Mucosa of stomach (tissue), 1 donor: ENCODE measurements at regions not wholly inside any gene's neighbourhood (a gene's known extent, or its start where the extent isn't known, plus 50 kb on each side); places are given as distances from the start of the nearest gene placed in this dataset.
"Not testable (repeated sequence)": the region's sequence is repeated elsewhere in the genome, so short reads cannot be mapped to it uniquely, and the experiment has no call there.

Source experiments
- H3K27me3 ChIP-seq: one replicate; pipeline ENCODE4 v1.7.0; 2013; ENCODE audit warnings: mild to moderate bottlenecking, low read length; ENCODE audit not compliant: control insufficient read depth, insufficient read depth
- H3K36me3 ChIP-seq: one replicate; pipeline ENCODE4 v1.7.0; 2013; ENCODE audit warnings: low read length; ENCODE audit not compliant: control insufficient read depth, insufficient read depth
- H3K4me1 ChIP-seq: one replicate; pipeline ENCODE4 v1.7.0; 2013; ENCODE audit warnings: mild to moderate bottlenecking, low read length; ENCODE audit not compliant: control insufficient read depth, insufficient read depth
- H3K4me3 ChIP-seq: one replicate; pipeline ENCODE4 v1.7.0; 2013; ENCODE audit warnings: low read length
- H3K9ac ChIP-seq: one replicate; pipeline ENCODE4 v1.7.0; 2013; ENCODE audit warnings: mild to moderate bottlenecking, low read length, moderate library complexity
- H3K9me3 ChIP-seq: one replicate; pipeline ENCODE4 v1.7.0; 2013; ENCODE audit warnings: mild to moderate bottlenecking, low read length, moderate library complexity; ENCODE audit not compliant: control insufficient read depth
- donor health status: Pancreatic carcinoma.

GRCh38 chr6:119738425-119738824, 388.9 kb upstream of the MAN1A1 start:
- H3K9ac ChIP-seq, result no peak overlapping the region
- no peak overlapping the region for H3K4me3 ChIP-seq
- H3K36me3 ChIP-seq, result no peaks in the 10 kb centered on the region
- H3K9me3 ChIP-seq, result no peaks in the 10 kb centered on the region
- no peaks in the 10 kb centered on the region for H3K4me1 ChIP-seq
- H3K27me3 ChIP-seq, result no peaks in the 10 kb centered on the region

- H3K9me3 ChIP-seq, result no peaks in the 10 kb centered on the region
- no peak overlapping the region for H3K9ac ChIP-seq
- no peaks in the 10 kb centered on the region for H3K27me3 ChIP-seq
- H3K4me3 ChIP-seq, result no peak overlapping the region
- H3K36me3 ChIP-seq, result no peaks in the 10 kb centered on the region
- H3K4me1 ChIP-seq, result no peaks in the 10 kb centered on the region
Observed at GRCh38 chr6:119736296-119737021, 386.9 kb upstream of the MAN1A1 start.

GRCh38 chr6:119735530-119735929, 386.0 kb upstream of the MAN1A1 start:
- H3K27me3 ChIP-seq, result no peaks in the 10 kb centered on the region
- H3K36me3 ChIP-seq, result no peaks in the 10 kb centered on the region
- H3K4me1 ChIP-seq, result no peaks in the 10 kb centered on the region
- H3K9me3 ChIP-seq, result no peaks in the 10 kb centered on the region
- no peak overlapping the region for H3K9ac ChIP-seq
- no peak overlapping the region for H3K4me3 ChIP-seq

- no peaks in the 10 kb centered on the region for H3K27me3 ChIP-seq
- no peak overlapping the region for H3K9ac ChIP-seq
Observed at GRCh38 chr6:119734227-119734626, 384.7 kb upstream of the MAN1A1 start.

GRCh38 chr6:119728935-119729334, 379.4 kb upstream of the MAN1A1 start:
- Histone ChIP-seq H3K4me3 (no peak overlapping the region), H3K27me3 (no peaks in the 10 kb centered on the region), H3K36me3 (no peaks in the 10 kb centered on the region), H3K9me3 (no peaks in the 10 kb centered on the region), H3K9ac (no peak overlapping the region), H3K4me1 (peaks cover 9% of the 10 kb centered on the region)

More at GRCh38 chr6:119734227-119734626, 384.7 kb upstream of the MAN1A1 start:
- no peak overlapping the region for H3K4me3 ChIP-seq
- H3K9me3 ChIP-seq, result no peaks in the 10 kb centered on the region
- H3K36me3 ChIP-seq, result no peaks in the 10 kb centered on the region
- no peaks in the 10 kb centered on the region for H3K4me1 ChIP-seq

GRCh38 chr6:119728220-119728750, 378.7 kb upstream of the MAN1A1 start:
- Histone ChIP-seq H3K9me3 (no peaks in the 10 kb centered on the region), H3K36me3 (no peaks in the 10 kb centered on the region), H3K4me1 (peaks cover 9% of the 10 kb centered on the region), H3K27me3 (no peaks in the 10 kb centered on the region), H3K9ac (no peak overlapping the region), H3K4me3 (no peak overlapping the region)

GRCh38 chr6:119727504-119728219, 378.1 kb upstream of the MAN1A1 start:
- H3K9me3 ChIP-seq, result no peaks in the 10 kb centered on the region
- no peak overlapping the region for H3K9ac ChIP-seq
- peaks cover 9% of the 10 kb centered on the region for H3K4me1 ChIP-seq
- no peaks in the 10 kb centered on the region for H3K36me3 ChIP-seq
- no peaks in the 10 kb centered on the region for H3K27me3 ChIP-seq
- no peak overlapping the region for H3K4me3 ChIP-seq

- not testable (repeated sequence) for H3K9ac ChIP-seq, H3K9me3 ChIP-seq, H3K27me3 ChIP-seq, H3K4me1 ChIP-seq, H3K4me3 ChIP-seq, H3K36me3 ChIP-seq
Observed at GRCh38 chr6:119726912-119727311, 377.4 kb upstream of the MAN1A1 start.

- peaks cover 9% of the 10 kb centered on the region for H3K4me1 ChIP-seq
- no peak overlapping the region for H3K9ac ChIP-seq
- no peaks in the 10 kb centered on the region for H3K27me3 ChIP-seq
- no peak overlapping the region for H3K4me3 ChIP-seq
- no peaks in the 10 kb centered on the region for H3K9me3 ChIP-seq
- H3K36me3 ChIP-seq, result no peaks in the 10 kb centered on the region
Observed at GRCh38 chr6:119726086-119726485, 376.5 kb upstream of the MAN1A1 start.

- no peaks in the 10 kb centered on the region for H3K4me1 ChIP-seq
- H3K36me3 ChIP-seq, result no peaks in the 10 kb centered on the region
- H3K9ac ChIP-seq, result no peak overlapping the region
- no peaks in the 10 kb centered on the region for H3K9me3 ChIP-seq
- H3K4me3 ChIP-seq, result no peak overlapping the region
- no peaks in the 10 kb centered on the region for H3K27me3 ChIP-seq
Observed at GRCh38 chr6:119720160-119720559, 370.6 kb upstream of the MAN1A1 start.

- Histone ChIP-seq H3K9ac (no peak overlapping the region), H3K4me3 (no peak overlapping the region), H3K4me1 (no peaks in the 10 kb centered on the region), H3K27me3 (no peaks in the 10 kb centered on the region), H3K36me3 (no peaks in the 10 kb centered on the region), H3K9me3 (no peaks in the 10 kb centered on the region)
Observed at GRCh38 chr6:119717942-119718341, 368.4 kb upstream of the MAN1A1 start.

GRCh38 chr6:119716668-119717270, 367.2 kb upstream of the MAN1A1 start:
- Histone ChIP-seq H3K9ac (no peak overlapping the region), H3K27me3 (no peaks in the 10 kb centered on the region), H3K36me3 (no peaks in the 10 kb centered on the region), H3K4me1 (no peaks in the 10 kb centered on the region), H3K9me3 (no peaks in the 10 kb centered on the region), H3K4me3 (no peak overlapping the region)
